H9 (cell line): ENCODE measurements at regions not wholly inside any gene's neighbourhood (a gene's known extent, or its start where the extent isn't known, plus 50 kb on each side); places are given as distances from the start of the nearest gene placed in this dataset.

Experiments
- DNase-seq: peaks from one replicate; pipeline ENCODE4 v3.0.0-alpha.2; 2017
- H2AFZ ChIP-seq: one replicate; pipeline ENCODE4 v1.6.1; 2013; ENCODE audit warnings: mild to moderate bottlenecking, low read length, control low read depth, moderate library complexity
- H2AK5ac ChIP-seq: 2 replicates; pipeline ENCODE4 v1.6.1; 2013; ENCODE audit warnings: low read length, control low read depth, mixed read lengths; ENCODE audit not compliant: insufficient read length
- H2BK120ac ChIP-seq: one replicate; pipeline ENCODE4 v1.6.1; 2013; ENCODE audit warnings: low read depth, mild to moderate bottlenecking, low read length, control low read depth, inconsistent platforms; ENCODE audit not compliant: poor library complexity, severe bottlenecking
- H2BK12ac ChIP-seq: 2 replicates; pipeline ENCODE4 v1.6.1; 2013; ENCODE audit warnings: low read length, control low read depth, mixed read lengths, low read depth; ENCODE audit not compliant: insufficient read length
- H2BK15ac ChIP-seq: 2 replicates; pipeline ENCODE4 v1.6.1; 2013; ENCODE audit warnings: low read depth, low read length, control low read depth
- H2BK20ac ChIP-seq: one replicate; pipeline ENCODE4 v1.6.1; 2013; ENCODE audit warnings: low read depth, mild to moderate bottlenecking, low read length, control low read depth, inconsistent platforms; ENCODE audit not compliant: poor library complexity, severe bottlenecking
- H2BK5ac ChIP-seq: 2 replicates; pipeline ENCODE4 v1.6.1; 2013; ENCODE audit warnings: low read length, control low read depth, mixed read lengths; ENCODE audit not compliant: insufficient read length
- H3K14ac ChIP-seq: 2 replicates; pipeline ENCODE4 v1.6.1; 2013; ENCODE audit warnings: low read length, control low read depth; ENCODE audit not compliant: insufficient read depth
- H3K18ac ChIP-seq: 2 replicates; pipeline ENCODE4 v1.6.1; 2013; ENCODE audit warnings: low read depth, mild to moderate bottlenecking, mixed read lengths, low read length, control low read depth; ENCODE audit not compliant: insufficient read length
- H3K23ac ChIP-seq: 2 replicates; pipeline ENCODE4 v1.6.1; 2013; ENCODE audit warnings: low read length, control low read depth, mixed read lengths, low read depth; ENCODE audit not compliant: insufficient read length
- H3K23me2 ChIP-seq: 2 replicates; pipeline ENCODE4 v1.6.1; 2013; ENCODE audit warnings: low read depth, mild to moderate bottlenecking, mixed read lengths, low read length, control low read depth; ENCODE audit not compliant: insufficient read length, poor library complexity, severe bottlenecking
- H3K27ac ChIP-seq: 2 replicates; pipeline ENCODE4 v1.5.1; 2013; ENCODE audit warnings: low read length, control low read depth, mixed read lengths, low read depth; ENCODE audit not compliant: insufficient read length
- H3K27me3 ChIP-seq: 2 replicates; pipeline ENCODE4 v1.6.1; 2013; ENCODE audit warnings: low read length, control low read depth, inconsistent platforms; ENCODE audit not compliant: insufficient read depth
- H3K4ac ChIP-seq: 2 replicates; pipeline ENCODE4 v1.6.1; 2013; ENCODE audit warnings: low read depth, mild to moderate bottlenecking, control low read depth, inconsistent platforms, low read length, moderate library complexity
- H3K4me1 ChIP-seq: 2 replicates; pipeline ENCODE4 v1.6.1; 2013; ENCODE audit warnings: low read length, control low read depth, inconsistent platforms; ENCODE audit not compliant: insufficient read depth
- H3K4me2 ChIP-seq: 2 replicates; pipeline ENCODE4 v1.6.1; 2013; ENCODE audit warnings: low read length, control low read depth, mixed read lengths; ENCODE audit not compliant: insufficient read length, insufficient read depth
- H3K56ac ChIP-seq: 2 replicates; pipeline ENCODE4 v1.6.1; 2013; ENCODE audit warnings: low read depth, mild to moderate bottlenecking, mixed read lengths, low read length, control low read depth; ENCODE audit not compliant: insufficient read length
- H3K79me1 ChIP-seq: 2 replicates; pipeline ENCODE4 v1.6.1; 2013; ENCODE audit warnings: low read depth, mild to moderate bottlenecking, moderate library complexity, low read length, control low read depth, inconsistent platforms; ENCODE audit not compliant: insufficient read depth, poor library complexity, severe bottlenecking
- H3K79me2 ChIP-seq: 2 replicates; pipeline ENCODE4 v1.6.1; 2013; ENCODE audit warnings: low read length, control low read depth, inconsistent platforms; ENCODE audit not compliant: insufficient read depth
- H3K9ac ChIP-seq: 2 replicates; pipeline ENCODE4 v1.6.1; 2013; ENCODE audit warnings: low read length, control low read depth, mixed read lengths; ENCODE audit not compliant: insufficient read length; ENCODE audit errors: extremely low read depth
- H3K9me3 ChIP-seq: one replicate; pipeline ENCODE4 v1.6.1; 2013; ENCODE audit warnings: low read depth, low read length, inconsistent platforms; ENCODE audit not compliant: control insufficient read depth
- H3T11ph ChIP-seq: one replicate; pipeline ENCODE4 v1.6.1; 2013; ENCODE audit warnings: mild to moderate bottlenecking, low read length, control low read depth, inconsistent platforms
- H4K20me1 ChIP-seq: one replicate; pipeline ENCODE4 v1.6.1; 2013; ENCODE audit not compliant: control insufficient read depth, insufficient read length, insufficient read depth
- H4K5ac ChIP-seq: 2 replicates; pipeline ENCODE4 v1.6.1; 2013; ENCODE audit warnings: low read depth, mild to moderate bottlenecking, mixed read lengths, low read length, control low read depth; ENCODE audit not compliant: insufficient read length
- H4K8ac ChIP-seq: replicated peaks from 2 replicates; pipeline ENCODE4 v1.6.1; 2013; ENCODE audit warnings: low read length, control low read depth, mixed read lengths, low read depth; ENCODE audit not compliant: insufficient read length
- H4K91ac ChIP-seq: 2 replicates; pipeline ENCODE4 v1.6.1; 2013; ENCODE audit warnings: low read depth, mild to moderate bottlenecking, moderate library complexity, mixed read lengths, low read length, control low read depth; ENCODE audit not compliant: insufficient read length
- H3K27ac Mint-ChIP-seq, 3 experiments: 2 replicates in 2 of 3; 3 replicates in 1 of 3; pipeline ENCODE4 v1.8.0; 2020 to 2021; ENCODE audit warnings: mixed read lengths in 3 of 3, mild to moderate bottlenecking in 1 of 3, moderate library complexity in 1 of 3
- H3K27me3 Mint-ChIP-seq: 2 replicates; pipeline ENCODE4 v1.8.0; 2021; ENCODE audit warnings: low read depth, mild to moderate bottlenecking, moderate library complexity, mixed read lengths
- H3K36me3 Mint-ChIP-seq, 3 experiments: 2 replicates in 2 of 3; 3 replicates in 1 of 3; pipeline ENCODE4 v1.8.0; 2020 to 2021; ENCODE audit warnings: low read depth in 3 of 3, mixed read lengths in 3 of 3; ENCODE audit not compliant: insufficient read depth in 1 of 3
- H3K4me1 Mint-ChIP-seq, 2 experiments: 2 replicates each; pipeline ENCODE4 v1.8.0; 2020; ENCODE audit warnings: mixed read lengths in 2 of 2
- H3K4me3 Mint-ChIP-seq, 2 experiments: 2 replicates in 1 of 2; 3 replicates in 1 of 2; pipeline ENCODE4 v1.8.0; 2020 to 2021; ENCODE audit warnings: mild to moderate bottlenecking in 2 of 2, mixed read lengths in 2 of 2, moderate library complexity in 1 of 2
- H3K9me3 Mint-ChIP-seq, 2 experiments: 2 replicates in 1 of 2; 3 replicates in 1 of 2; pipeline ENCODE4 v1.8.0; 2020; ENCODE audit warnings: mild to moderate bottlenecking in 2 of 2, mixed read lengths in 2 of 2, moderate library complexity in 1 of 2
- WGBS: extraction: QIAGEN DNeasy Blood & Tissue Kit; methylation state at CpG from one replicate; pipeline ENCODE4 v1.1.7; 2013; ENCODE audit warnings: missing lambda C conversion rate, low lambda C conversion rate, mixed read lengths; ENCODE audit not compliant: insufficient read length; ENCODE audit errors: extremely low coverage; 5-methylcytosine and 5-hydroxymethylcytosine counted together
- TF ChIP-seq, protein P1 (sequence below): fragments of 200-600 bp; sonication (generic); conservative IDR thresholded peaks from 3 replicates; pipeline ENCODE4 v1.8.0; 2021; ENCODE audit warnings: antibody characterized with exemption, mild to moderate bottlenecking

DNA sequence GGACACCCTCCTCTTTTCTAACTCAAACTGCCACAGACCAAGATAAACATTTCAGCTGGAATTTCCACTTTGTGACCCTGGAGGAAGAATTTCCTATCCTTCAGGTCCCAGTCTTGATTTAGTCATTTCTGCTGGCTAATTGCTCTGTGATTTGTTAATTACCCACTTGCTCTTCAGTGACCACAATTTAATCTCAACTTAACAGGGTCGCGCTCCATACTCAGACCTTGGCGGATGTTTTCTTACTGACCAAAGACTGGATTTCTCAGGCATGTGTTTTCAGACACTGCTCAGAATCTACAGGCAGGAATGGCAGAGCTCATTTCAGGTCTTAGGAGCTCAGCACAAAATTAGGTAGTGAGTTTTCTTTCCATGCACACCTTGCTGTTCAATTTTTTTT is 188.9 kb downstream of the ASMT start:
- no peak overlapping the region for H3K14ac ChIP-seq
- no peak overlapping the region for H4K91ac ChIP-seq
- no peak overlapping the region for H3K18ac ChIP-seq
- H3K4ac ChIP-seq = no peak overlapping the region
- no peak overlapping the region for H2AK5ac ChIP-seq
- no peak overlapping the region for H2BK20ac ChIP-seq
- no peak overlapping the region for H3K27ac Mint-ChIP-seq
- no peaks in the 10 kb centered on the region for H4K20me1 ChIP-seq
- H3K36me3 Mint-ChIP-seq = no peaks in the 10 kb centered on the region
- H3K56ac ChIP-seq = no peak overlapping the region
- DNase-seq = no peak
- no peak overlapping the region for H2BK120ac ChIP-seq
- no peak overlapping the region for H3T11ph ChIP-seq
- H3K79me2 ChIP-seq = no peaks in the 10 kb centered on the region
- H3K23ac ChIP-seq = no peak overlapping the region
- H3K4me3 Mint-ChIP-seq = no peak overlapping the region
- no peak overlapping the region for H2BK15ac ChIP-seq
- H3K27me3 ChIP-seq = no peaks in the 10 kb centered on the region
- no peak overlapping the region for H3K4me2 ChIP-seq
- H3K9me3 ChIP-seq = no peaks in the 10 kb centered on the region
- WGBS = no CpG with 5 or more reads among the region's 3 CpGs
- H3K23me2 ChIP-seq = peaks cover 3% of the 10 kb centered on the region
- H4K8ac ChIP-seq = no peak overlapping the region
- H3K4me1 ChIP-seq = no peaks in the 10 kb centered on the region
- no peaks in the 10 kb centered on the region for H3K27me3 Mint-ChIP-seq
- no peak overlapping the region for H2BK5ac ChIP-seq
- H3K27ac ChIP-seq = no peak overlapping the region
- H3K79me1 ChIP-seq = no peaks in the 10 kb centered on the region
- H2AFZ ChIP-seq = no peak overlapping the region
- peaks cover 8 to 9% of the 10 kb centered on the region in 2 experiments for H3K4me1 Mint-ChIP-seq
- H2BK12ac ChIP-seq = no peak overlapping the region
- H3K9me3 Mint-ChIP-seq = no peaks in the 10 kb centered on the region
- no peak overlapping the region for H3K9ac ChIP-seq
- H4K5ac ChIP-seq = no peak overlapping the region
- TF ChIP-seq, protein P1, sequence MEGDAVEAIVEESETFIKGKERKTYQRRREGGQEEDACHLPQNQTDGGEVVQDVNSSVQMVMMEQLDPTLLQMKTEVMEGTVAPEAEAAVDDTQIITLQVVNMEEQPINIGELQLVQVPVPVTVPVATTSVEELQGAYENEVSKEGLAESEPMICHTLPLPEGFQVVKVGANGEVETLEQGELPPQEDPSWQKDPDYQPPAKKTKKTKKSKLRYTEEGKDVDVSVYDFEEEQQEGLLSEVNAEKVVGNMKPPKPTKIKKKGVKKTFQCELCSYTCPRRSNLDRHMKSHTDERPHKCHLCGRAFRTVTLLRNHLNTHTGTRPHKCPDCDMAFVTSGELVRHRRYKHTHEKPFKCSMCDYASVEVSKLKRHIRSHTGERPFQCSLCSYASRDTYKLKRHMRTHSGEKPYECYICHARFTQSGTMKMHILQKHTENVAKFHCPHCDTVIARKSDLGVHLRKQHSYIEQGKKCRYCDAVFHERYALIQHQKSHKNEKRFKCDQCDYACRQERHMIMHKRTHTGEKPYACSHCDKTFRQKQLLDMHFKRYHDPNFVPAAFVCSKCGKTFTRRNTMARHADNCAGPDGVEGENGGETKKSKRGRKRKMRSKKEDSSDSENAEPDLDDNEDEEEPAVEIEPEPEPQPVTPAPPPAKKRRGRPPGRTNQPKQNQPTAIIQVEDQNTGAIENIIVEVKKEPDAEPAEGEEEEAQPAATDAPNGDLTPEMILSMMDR = no peak
